WTC11 (cell line): ENCODE measurements at regions not wholly inside any gene's neighbourhood (a gene's known extent, or its start where the extent isn't known, plus 50 kb on each side); places are given as distances from the start of the nearest gene placed in this dataset.

Source experiments
- ATAC-seq: fragments of 200-7000 bp; cut with Tn5 transposase; 2 replicates; pipeline ENCODE4 v1.10.0; 2021; ENCODE audit warnings: mild to moderate bottlenecking, moderate library complexity
- CTCF ChIA-PET: fragments of 300-600 bp; sonication (Branson Sonifier 250); formaldehyde crosslinking; loops from one replicate; lab custom pipeline; 2021; ENCODE audit warnings: antibody characterized with exemption; lab: Charles Lee
- POLR2A ChIA-PET: fragments of 350-600 bp; sonication (Branson Sonifier 250); formaldehyde crosslinking; loops from one replicate; lab custom pipeline; 2021; ENCODE audit warnings: antibody characterized with exemption; lab: Charles Lee
- DNase-seq: peaks from one replicate; pipeline ENCODE4 v3.0.0; 2021; ENCODE audit warnings: low spot score
- H3K27ac Mint-ChIP-seq: 2 replicates; pipeline ENCODE4 v1.8.0; 2021; ENCODE audit warnings: mixed read lengths
- H3K27me3 Mint-ChIP-seq: 2 replicates; pipeline ENCODE4 v1.8.0; 2021; ENCODE audit warnings: low read depth, mild to moderate bottlenecking, moderate library complexity, mixed read lengths
- H3K36me3 Mint-ChIP-seq: 2 replicates; pipeline ENCODE4 v1.8.0; 2021; ENCODE audit warnings: mixed read lengths
- H3K4me1 Mint-ChIP-seq: 2 replicates; pipeline ENCODE4 v1.8.0; 2022; ENCODE audit warnings: mixed read lengths
- H3K4me3 Mint-ChIP-seq: 2 replicates; pipeline ENCODE4 v1.8.0; 2021; ENCODE audit warnings: mild to moderate bottlenecking, moderate library complexity, mixed read lengths
- H3K9me3 Mint-ChIP-seq: 2 replicates; pipeline ENCODE4 v1.8.0; 2021; ENCODE audit warnings: mixed read lengths
- AR ChIP-seq: fragments of 250-450 bp; sonication (Bioruptor Pico); IDR thresholded peaks from 2 replicates; pipeline ENCODE4 v1.9.0; 2021; ENCODE audit warnings: mild to moderate bottlenecking
- ATF2 ChIP-seq: sonication (generic); formaldehyde crosslinking; IDR thresholded peaks from 2 replicates; pipeline ENCODE4 v1.8.1; 2022; ENCODE audit warnings: low read depth, missing genetic modification reagents, borderline replicate concordance
- CDX4 ChIP-seq: fragments of 250-450 bp; sonication (Bioruptor Pico); IDR thresholded peaks from 2 replicates; pipeline ENCODE4 v1.9.0; 2021; ENCODE audit warnings: moderate library complexity, mild to moderate bottlenecking, inconsistent platforms, borderline replicate concordance
- E2F1 ChIP-seq: sonication (generic); formaldehyde crosslinking; IDR thresholded peaks from 2 replicates; pipeline ENCODE4 v1.8.0; 2022; ENCODE audit warnings: mild to moderate bottlenecking, missing genetic modification reagents
- E2F4 ChIP-seq: sonication (generic); formaldehyde crosslinking; IDR thresholded peaks from 2 replicates; pipeline ENCODE4 v1.8.1; 2022; ENCODE audit warnings: low read depth, mild to moderate bottlenecking, moderate library complexity, missing genetic modification reagents, borderline replicate concordance
- EMX1 ChIP-seq: fragments of 250-450 bp; sonication (Bioruptor Pico); IDR thresholded peaks from 2 replicates; pipeline ENCODE4 v1.8.0; 2021; ENCODE audit warnings: mild to moderate bottlenecking
- ETV6 ChIP-seq: sonication (generic); formaldehyde crosslinking; IDR thresholded peaks from 2 replicates; pipeline ENCODE4 v1.8.1; 2022; ENCODE audit warnings: mild to moderate bottlenecking, missing genetic modification reagents
- FOXJ3 ChIP-seq: sonication (generic); formaldehyde crosslinking; IDR thresholded peaks from 2 replicates; pipeline ENCODE4 v1.9.0; 2021; ENCODE audit warnings: missing genetic modification reagents, mild to moderate bottlenecking, borderline replicate concordance
- FOXP1 ChIP-seq: sonication (generic); formaldehyde crosslinking; IDR thresholded peaks from 2 replicates; pipeline ENCODE4 v1.8.0; 2022; ENCODE audit warnings: missing genetic modification reagents, mild to moderate bottlenecking, moderate library complexity, borderline replicate concordance
- FOXP4 ChIP-seq: sonication (generic); formaldehyde crosslinking; IDR thresholded peaks from 2 replicates; pipeline ENCODE4 v1.8.0; 2022; ENCODE audit warnings: mild to moderate bottlenecking, missing genetic modification reagents
- GTF2I ChIP-seq: fragments of 250-450 bp; sonication (Bioruptor Pico); conservative IDR thresholded peaks from 2 replicates; pipeline ENCODE4 v1.4.0; 2021; ENCODE audit warnings: mild to moderate bottlenecking
- HMGXB4 ChIP-seq: sonication (generic); formaldehyde crosslinking; IDR thresholded peaks from 2 replicates; pipeline ENCODE4 v1.8.1; 2023; ENCODE audit warnings: mild to moderate bottlenecking, moderate library complexity, missing genetic modification reagents
- MLX ChIP-seq: sonication (generic); formaldehyde crosslinking; IDR thresholded peaks from 2 replicates; pipeline ENCODE4 v1.8.1; 2023; ENCODE audit warnings: mild to moderate bottlenecking, missing genetic modification reagents, moderate library complexity
- NFYB ChIP-seq: sonication (generic); formaldehyde crosslinking; conservative IDR thresholded peaks from 2 replicates; pipeline ENCODE4 v1.8.0; 2022; ENCODE audit warnings: low read depth, missing genetic modification reagents
- PRDM15 ChIP-seq: sonication (generic); formaldehyde crosslinking; IDR thresholded peaks from 2 replicates; pipeline ENCODE4 v1.8.0; 2022; ENCODE audit warnings: missing genetic modification reagents
- SP1 ChIP-seq: sonication (generic); formaldehyde crosslinking; conservative IDR thresholded peaks from 2 replicates; pipeline ENCODE4 v1.8.1; 2022; ENCODE audit warnings: missing genetic modification reagents
- TP53 ChIP-seq: sonication (generic); formaldehyde crosslinking; IDR thresholded peaks from 2 replicates; pipeline ENCODE4 v1.8.1; 2023; ENCODE audit warnings: mild to moderate bottlenecking, missing genetic modification reagents
- ZNF396 ChIP-seq: fragments of 250-450 bp; sonication (Bioruptor Pico); IDR thresholded peaks from 2 replicates; pipeline ENCODE4 v1.8.0; 2021; ENCODE audit warnings: mild to moderate bottlenecking, moderate library complexity, borderline replicate concordance
- ZNF671 ChIP-seq: fragments of 250-450 bp; sonication (Bioruptor Pico); IDR thresholded peaks from 2 replicates; pipeline ENCODE4 v1.8.0; 2021; ENCODE audit warnings: mild to moderate bottlenecking

- no peak for ATAC-seq
- no peak for DNase-seq
- Mint-ChIP-seq H3K4me1 (no peaks in the 10 kb centered on the region), H3K36me3 (peaks cover 76% of the 10 kb centered on the region), H3K4me3 (no peak overlapping the region), H3K27me3 (peaks cover 26% of the 10 kb centered on the region), H3K27ac (no peak overlapping the region), H3K9me3 (peaks cover 82% of the 10 kb centered on the region)
- TF ChIP-seq SP1 (CRISPR knock-in tag) (no peak), ETV6 (no peak), TP53 (CRISPR knock-in tag) (no peak), ZNF671 (no peak), ATF2 (CRISPR knock-in tag) (no peak), NFYB (CRISPR knock-in tag) (no peak), EMX1 (CRISPR knock-in tag) (no peak), GTF2I (CRISPR knock-in tag) (no peak), MLX (CRISPR knock-in tag) (no peak)
- POLR2A ChIA-PET, result no interaction called here
- CTCF ChIA-PET, result no interaction called here
These were observed 129.4 kb downstream of the GLRX3 start for GRCh38 chr10:130265542-130265941.

GRCh38 chr10:130282492-130283218 lies 146.5 kb downstream of the GLRX3 start:
- CTCF ChIA-PET, result no interaction called here
- DNase-seq (no peak), ATAC-seq (no peak)
- H3K9me3 Mint-ChIP-seq, result peaks cover 96% of the 10 kb centered on the region
- no peak overlapping the region for H3K27ac Mint-ChIP-seq
- POLR2A ChIA-PET, result no interaction called here
- no peak overlapping the region for H3K4me3 Mint-ChIP-seq
- no peaks in the 10 kb centered on the region for H3K4me1 Mint-ChIP-seq
- H3K36me3 Mint-ChIP-seq, result peaks cover 83% of the 10 kb centered on the region
- H3K27me3 Mint-ChIP-seq, result peaks cover 20% of the 10 kb centered on the region
- TF ChIP-seq HMGXB4 (CRISPR knock-in tag), result no peak
- no peak for TF ChIP-seq E2F4 (CRISPR knock-in tag)
- TF ChIP-seq FOXP1, result no peak
- no peak for TF ChIP-seq ZNF396 (CRISPR knock-in tag)
- no peak for TF ChIP-seq FOXP4 (CRISPR knock-in tag)
- no peak for TF ChIP-seq AR (CRISPR knock-in tag)
- TF ChIP-seq PRDM15, result no peak
- no peak for TF ChIP-seq FOXJ3 (CRISPR knock-in tag)
- no peak for TF ChIP-seq E2F1
- no peak for TF ChIP-seq CDX4 (CRISPR knock-in tag)
